Mammary epithelial cell (primary cell): ENCODE measurements at regions not wholly inside any gene's neighbourhood (a gene's known extent, or its start where the extent isn't known, plus 50 kb on each side); places are given as distances from the start of the nearest gene placed in this dataset.

Source experiments
- EZH2 ChIP-seq: IDR thresholded peaks from 2 replicates; pipeline ENCODE4 v1.6.1; 2012; ENCODE audit warnings: low read length, inconsistent platforms, borderline replicate concordance
- TF ChIP-seq, protein P1 (sequence below), 2 donors: IDR thresholded peaks in 1 of 2; conservative IDR thresholded peaks in 1 of 2; 2 replicates each; pipeline ENCODE4 v1.5.1; 2011 to 2012; ENCODE audit warnings: inconsistent platforms in 2 of 2, low read length in 2 of 2, mild to moderate bottlenecking in 2 of 2, control low read depth in 1 of 2, low read depth in 1 of 2; ENCODE audit not compliant: insufficient read depth in 1 of 2; ENCODE audit errors: extremely low read depth in 1 of 2

DNA sequence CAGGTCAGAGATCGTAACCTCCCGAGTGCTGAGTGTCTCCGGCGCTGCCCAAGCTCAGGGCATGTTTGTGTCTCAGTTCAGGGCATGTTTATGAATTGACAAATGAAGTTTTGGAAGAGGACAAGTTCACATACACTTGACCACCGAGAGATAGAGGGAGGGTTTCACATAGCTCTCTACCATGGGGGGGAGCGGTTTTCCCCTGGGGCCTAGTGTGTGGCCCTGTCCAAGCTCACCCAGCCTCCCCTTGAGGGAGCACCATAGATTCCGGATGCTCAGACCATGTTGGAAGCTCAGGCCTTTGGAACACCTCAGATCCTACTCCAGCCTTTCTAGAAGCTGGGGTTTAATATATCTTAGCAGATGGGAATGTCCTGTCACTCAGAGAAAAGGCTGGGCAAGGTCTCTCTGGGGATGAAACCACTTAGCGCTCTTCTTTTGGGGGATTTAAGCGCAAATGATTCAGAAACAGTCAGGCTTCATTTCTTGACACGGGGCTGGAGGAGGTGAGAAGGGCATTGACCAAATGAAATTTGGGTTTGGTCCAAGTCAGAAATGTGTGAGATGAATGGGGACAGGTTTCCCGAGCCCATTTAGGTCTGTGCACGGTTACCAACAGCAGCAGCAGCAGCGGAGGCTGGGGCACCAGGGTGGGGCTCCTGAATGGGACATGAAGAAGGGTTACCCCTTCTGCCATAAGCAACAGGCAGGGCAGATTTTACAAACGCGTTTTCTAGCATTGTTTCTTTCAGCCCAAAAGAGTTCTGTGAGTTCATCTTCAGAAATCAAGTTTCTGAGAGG is 96.6 kb downstream of the METRNL start:
- TF ChIP-seq, protein P1, sequence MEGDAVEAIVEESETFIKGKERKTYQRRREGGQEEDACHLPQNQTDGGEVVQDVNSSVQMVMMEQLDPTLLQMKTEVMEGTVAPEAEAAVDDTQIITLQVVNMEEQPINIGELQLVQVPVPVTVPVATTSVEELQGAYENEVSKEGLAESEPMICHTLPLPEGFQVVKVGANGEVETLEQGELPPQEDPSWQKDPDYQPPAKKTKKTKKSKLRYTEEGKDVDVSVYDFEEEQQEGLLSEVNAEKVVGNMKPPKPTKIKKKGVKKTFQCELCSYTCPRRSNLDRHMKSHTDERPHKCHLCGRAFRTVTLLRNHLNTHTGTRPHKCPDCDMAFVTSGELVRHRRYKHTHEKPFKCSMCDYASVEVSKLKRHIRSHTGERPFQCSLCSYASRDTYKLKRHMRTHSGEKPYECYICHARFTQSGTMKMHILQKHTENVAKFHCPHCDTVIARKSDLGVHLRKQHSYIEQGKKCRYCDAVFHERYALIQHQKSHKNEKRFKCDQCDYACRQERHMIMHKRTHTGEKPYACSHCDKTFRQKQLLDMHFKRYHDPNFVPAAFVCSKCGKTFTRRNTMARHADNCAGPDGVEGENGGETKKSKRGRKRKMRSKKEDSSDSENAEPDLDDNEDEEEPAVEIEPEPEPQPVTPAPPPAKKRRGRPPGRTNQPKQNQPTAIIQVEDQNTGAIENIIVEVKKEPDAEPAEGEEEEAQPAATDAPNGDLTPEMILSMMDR (conservative IDR thresholded peaks at IDR 0.05 in 1 of 2, IDR thresholded peaks at IDR 0.05 in 1 of 2; ENCODE audit: extremely low read depth in 1 of 2, insufficient read depth in 1 of 2, low read depth in 1 of 2, low read length in 2 of 2) = no peak
- no peak for TF ChIP-seq EZH2
